Colonic mucosa (tissue), 4 donors: ENCODE measurements at regions not wholly inside any gene's neighbourhood (a gene's known extent, or its start where the extent isn't known, plus 50 kb on each side); places are given as distances from the start of the nearest gene placed in this dataset.
"Not testable (repeated sequence)": the region's sequence is repeated elsewhere in the genome, so short reads cannot be mapped to it uniquely, and the experiment has no call there.

Experiments
- DNase-seq: peaks from one replicate; pipeline ENCODE4 v3.0.0-alpha.2; 2020
- H3K27ac ChIP-seq: fragments of 200-600 bp; one replicate; pipeline ENCODE4 v1.8.0; 2021
- H3K27me3 ChIP-seq: fragments of 200-600 bp; one replicate; pipeline ENCODE4 v1.8.0; 2021
- H3K36me3 ChIP-seq: fragments of 200-600 bp; one replicate; pipeline ENCODE4 v1.8.0; 2021
- H3K4me1 ChIP-seq: fragments of 200-600 bp; one replicate; pipeline ENCODE4 v1.8.0; 2021; ENCODE audit warnings: mild to moderate bottlenecking
- H3K4me3 ChIP-seq: fragments of 200-600 bp; one replicate; pipeline ENCODE4 v1.8.0; 2021
- H3K9ac ChIP-seq, 2 donors: one replicate each; pipeline ENCODE4 v1.7.0; 2013; ENCODE audit warnings: control low read depth in 2 of 2, low read depth in 2 of 2, low read length in 2 of 2
- H3K9me3 ChIP-seq: fragments of 200-600 bp; one replicate; pipeline ENCODE4 v1.8.0; 2021
- CTCF ChIP-seq: fragments of 200-600 bp; IDR thresholded peaks from one replicate; pipeline ENCODE4 v1.8.0; 2022; ENCODE audit warnings: antibody characterized with exemption, mild to moderate bottlenecking
- intact Hi-C: fragments of 100-400 bp; cut with DNase I; formaldehyde crosslinking; loops from one replicate; pipeline ENCODE4 v1.14.1; 2022
- donor health status: healthy.
- donor health status: DM: no; HTN: no; CAD: no.
- donor health status: DM: no; HTN: no; CAD: no.

DNA sequence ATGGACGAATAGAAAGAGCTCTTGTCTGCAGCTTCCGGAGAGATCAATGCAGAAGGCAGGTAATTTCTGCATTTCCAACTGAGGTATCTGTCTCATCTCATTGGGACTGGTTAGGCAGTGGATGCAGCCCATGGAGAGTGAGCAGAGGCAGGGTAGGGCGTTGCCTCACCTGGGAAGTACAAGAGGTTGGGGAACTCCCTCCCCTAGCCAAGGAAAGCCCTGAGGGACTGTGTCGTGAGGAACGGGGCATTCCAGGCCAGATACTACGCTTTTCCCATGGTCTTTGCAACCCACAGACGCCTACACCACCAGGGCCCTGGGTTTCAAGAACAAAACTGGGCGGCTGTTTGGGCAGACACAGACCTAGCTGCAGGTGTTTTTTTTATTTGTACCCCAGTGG is 186.3 kb downstream of the ETV1 start:
- intact Hi-C loops: no loop called here
- no peak for DNase-seq
- TF ChIP-seq CTCF: no peak

GRCh38 chr7:13806089-13806867 is 183.2 kb downstream of the ETV1 start:
- DNase-seq, H3K27ac ChIP-seq, H3K36me3 ChIP-seq, H3K9ac ChIP-seq, H3K4me1 ChIP-seq, intact Hi-C loops, H3K27me3 ChIP-seq, H3K9me3 ChIP-seq, H3K4me3 ChIP-seq: not testable (repeated sequence)

More for the DNA sequence above, 186.3 kb downstream of the ETV1 start:
- Histone ChIP-seq H3K4me3 (no peak overlapping the region), H3K9ac (no peak overlapping the region), H3K27me3 (no peaks in the 10 kb centered on the region), H3K27ac (no peak overlapping the region), H3K4me1 (no peaks in the 10 kb centered on the region), H3K9me3 (no peaks in the 10 kb centered on the region), H3K36me3 (no peaks in the 10 kb centered on the region)

GRCh38 chr7:13817230-13817629 is 172.2 kb downstream of the ETV1 start:
- DNase-seq, H3K4me1 ChIP-seq, H3K4me3 ChIP-seq, H3K36me3 ChIP-seq, H3K9me3 ChIP-seq, H3K9ac ChIP-seq, H3K27me3 ChIP-seq, H3K27ac ChIP-seq, intact Hi-C loops: not testable (repeated sequence)

DNA sequence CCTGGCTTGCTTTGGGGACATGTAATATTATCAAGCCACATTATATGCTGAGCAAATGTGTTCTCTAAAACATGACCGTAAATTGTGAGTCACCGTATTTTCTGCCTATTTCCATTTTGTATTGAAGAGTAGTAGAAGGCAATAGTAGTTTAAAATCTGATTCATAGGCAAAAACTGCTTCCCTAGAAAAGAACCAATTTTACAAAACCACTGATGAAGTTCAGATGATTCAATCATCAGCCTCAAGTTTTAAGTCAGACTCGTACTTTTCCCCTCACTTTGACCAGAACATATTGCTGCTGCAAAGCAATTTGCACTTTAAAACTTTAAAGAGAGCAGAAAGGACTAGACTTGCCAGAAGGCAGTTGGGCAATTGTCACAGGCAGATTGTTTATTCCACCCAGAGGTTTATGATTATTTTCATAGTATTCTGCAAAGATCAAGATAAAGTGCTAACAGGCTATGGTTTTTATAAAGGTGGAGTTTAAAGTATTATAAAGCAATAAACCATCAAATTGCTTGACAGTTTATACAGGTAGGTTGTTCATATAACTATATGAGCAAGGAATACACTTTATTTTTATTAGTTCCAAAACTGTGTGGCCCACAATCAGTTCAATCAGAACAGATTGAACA is 168.2 kb downstream of the ETV1 start:
- Histone ChIP-seq H3K36me3 (no peaks in the 10 kb centered on the region), H3K27me3 (no peaks in the 10 kb centered on the region), H3K9ac (no peak overlapping the region), H3K9me3 (no peaks in the 10 kb centered on the region), H3K4me3 (no peak overlapping the region), H3K4me1 (no peaks in the 10 kb centered on the region), H3K27ac (peak overlapping the region; percentile 8)
- DNase-seq: peak; percentile 29
- intact Hi-C loops: no loop called here
- TF ChIP-seq CTCF: no peak

GRCh38 chr7:13822678-13823077 is 166.8 kb downstream of the ETV1 start:
- Histone ChIP-seq H3K27ac (no peak overlapping the region), H3K4me3 (no peak overlapping the region), H3K36me3 (no peaks in the 10 kb centered on the region), H3K9me3 (no peaks in the 10 kb centered on the region), H3K4me1 (no peaks in the 10 kb centered on the region), H3K27me3 (no peaks in the 10 kb centered on the region), H3K9ac (no peak overlapping the region)
- no peak for DNase-seq
- intact Hi-C loops: no loop called here
- TF ChIP-seq CTCF: no peak

- intact Hi-C loops: no loop called here
- H3K27me3 ChIP-seq: no peaks in the 10 kb centered on the region
- H3K4me3 ChIP-seq: no peak overlapping the region
- DNase-seq: no peak
- no peak overlapping the region for H3K27ac ChIP-seq
- no peaks in the 10 kb centered on the region for H3K9me3 ChIP-seq
- no peak for TF ChIP-seq CTCF
- H3K36me3 ChIP-seq: no peaks in the 10 kb centered on the region
- no peak overlapping the region for H3K9ac ChIP-seq
- no peaks in the 10 kb centered on the region for H3K4me1 ChIP-seq
Measured at GRCh38 chr7:13826752-13827151, 162.7 kb downstream of the ETV1 start.
